RKO (cell line): ENCODE measurements at regions not wholly inside any gene's neighbourhood (a gene's known extent, or its start where the extent isn't known, plus 50 kb on each side); places are given as distances from the start of the nearest gene placed in this dataset.
"Not testable (repeated sequence)": the region's sequence is repeated elsewhere in the genome, so short reads cannot be mapped to it uniquely, and the experiment has no call there.

Source experiments
- DNase-seq: peaks from one replicate; pipeline ENCODE4 v3.0.0-alpha.2; 2016; ENCODE audit warnings: low spot score

GRCh38 chr20:10109641-10110040 is 74.9 kb downstream of the ANKEF1 start:
- DNase-seq: no peak

- DNase-seq: no peak
Observed at GRCh38 chr20:10110151-10110550, 75.4 kb downstream of the ANKEF1 start.

GRCh38 chr20:10111139-10111958 is 76.6 kb downstream of the ANKEF1 start:
- no peak for DNase-seq

- DNase-seq: no peak
Observed at GRCh38 chr20:10111959-10112250, 77.1 kb downstream of the ANKEF1 start.

DNA sequence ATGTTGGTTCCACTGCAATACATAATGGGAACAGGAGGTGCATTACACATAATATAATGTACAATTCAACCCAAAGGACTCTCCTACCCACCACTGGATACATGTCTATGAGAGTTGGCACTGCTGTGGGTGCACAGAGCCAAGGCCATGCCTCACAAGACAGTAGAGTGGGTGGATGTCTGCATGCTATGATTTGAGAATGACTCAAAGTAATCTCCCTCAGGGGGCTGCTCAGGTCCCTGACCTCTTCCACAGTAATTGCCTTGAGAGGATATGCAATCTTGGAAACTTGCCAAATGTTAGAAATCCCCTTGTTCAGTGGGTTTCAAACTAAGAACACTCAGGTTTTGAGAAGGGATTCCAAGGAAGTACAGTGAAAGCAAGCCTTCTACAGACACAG is 79.0 kb downstream of the ANKEF1 start:
- no peak for DNase-seq

- no peak for DNase-seq
Observed at GRCh38 chr20:10114598-10114997, 79.8 kb downstream of the ANKEF1 start.

GRCh38 chr20:10115021-10115420 is 80.2 kb downstream of the ANKEF1 start:
- DNase-seq: peak; percentile 51

- no peak for DNase-seq
Observed at GRCh38 chr20:10119336-10119735, 84.5 kb downstream of the ANKEF1 start.

DNA sequence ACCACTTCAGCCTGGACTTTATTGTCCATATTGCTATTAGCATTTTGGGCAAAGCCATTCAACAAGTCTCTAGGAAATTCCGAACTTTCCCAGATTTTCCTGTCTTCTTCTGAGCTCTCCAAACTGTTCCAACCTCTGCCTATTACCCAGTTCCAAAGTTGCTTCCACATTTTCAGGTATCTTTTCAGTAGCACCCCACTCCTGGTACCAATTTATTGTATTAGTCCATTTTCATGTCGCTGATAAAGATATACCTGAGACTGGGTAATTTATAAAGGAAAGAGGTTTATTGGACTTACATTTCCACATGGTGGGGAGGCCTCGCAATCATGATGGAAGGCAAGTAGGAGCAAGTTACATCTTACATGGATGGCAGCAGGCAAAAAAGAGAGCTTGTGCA is 90.1 kb downstream of the ANKEF1 start:
- not testable (repeated sequence) for DNase-seq

GRCh38 chr20:10125757-10126156 is 91.0 kb downstream of the ANKEF1 start:
- no peak for DNase-seq

GRCh38 chr20:10129749-10130148 is 88.9 kb upstream of the SNAP25 start:
- no peak for DNase-seq

DNA sequence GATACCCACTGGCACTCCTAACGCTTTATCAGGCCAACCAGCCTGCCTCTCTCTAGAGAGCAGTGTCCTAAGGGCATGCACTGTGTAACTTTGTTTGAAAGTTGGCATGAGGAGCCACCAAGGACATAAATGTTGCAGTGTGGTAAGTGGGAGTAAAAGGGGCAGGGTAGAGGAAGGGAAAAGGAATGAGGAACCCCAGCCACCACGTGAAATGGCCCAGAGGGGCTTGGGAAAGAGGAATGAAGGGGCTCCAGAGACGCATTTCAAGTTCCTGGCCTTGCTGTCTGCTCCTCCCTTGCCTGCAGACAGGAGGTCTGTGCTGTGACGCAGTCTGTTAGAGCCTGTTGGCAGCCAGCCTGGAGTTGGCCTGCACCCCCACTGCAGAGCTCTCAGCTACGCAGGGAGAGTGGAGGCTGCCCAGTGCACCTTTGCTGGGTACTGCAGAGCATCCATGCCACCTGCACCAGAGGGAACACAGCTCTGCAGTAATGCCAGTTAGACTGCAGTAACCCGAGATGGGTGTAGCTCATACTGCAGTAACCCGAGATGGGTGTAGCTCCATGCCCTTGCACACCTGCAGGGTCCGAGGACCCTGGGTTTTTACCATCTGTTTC is 86.8 kb upstream of the SNAP25 start:
- DNase-seq: no peak

- DNase-seq: no peak
Observed at GRCh38 chr20:10132387-10132786, 86.2 kb upstream of the SNAP25 start.

DNA sequence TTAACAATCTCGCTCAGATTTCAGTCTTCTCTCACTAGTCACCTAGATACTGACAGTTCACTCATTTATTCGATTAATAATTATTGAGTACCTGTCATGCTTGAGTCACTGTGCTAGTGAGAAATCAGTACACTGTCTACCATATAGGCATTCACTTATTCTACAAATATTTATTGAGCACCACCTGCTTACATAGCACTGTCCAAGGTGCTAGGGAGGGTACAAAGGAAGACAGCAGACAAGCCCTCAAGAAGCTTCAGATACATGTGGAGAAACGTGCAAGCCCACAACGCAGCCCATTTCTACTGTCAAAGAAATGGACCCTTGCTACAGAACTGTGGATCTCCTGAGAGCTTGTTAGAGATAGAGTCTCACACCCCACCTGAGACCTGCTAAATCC is 85.1 kb upstream of the SNAP25 start:
- DNase-seq: no peak

DNA sequence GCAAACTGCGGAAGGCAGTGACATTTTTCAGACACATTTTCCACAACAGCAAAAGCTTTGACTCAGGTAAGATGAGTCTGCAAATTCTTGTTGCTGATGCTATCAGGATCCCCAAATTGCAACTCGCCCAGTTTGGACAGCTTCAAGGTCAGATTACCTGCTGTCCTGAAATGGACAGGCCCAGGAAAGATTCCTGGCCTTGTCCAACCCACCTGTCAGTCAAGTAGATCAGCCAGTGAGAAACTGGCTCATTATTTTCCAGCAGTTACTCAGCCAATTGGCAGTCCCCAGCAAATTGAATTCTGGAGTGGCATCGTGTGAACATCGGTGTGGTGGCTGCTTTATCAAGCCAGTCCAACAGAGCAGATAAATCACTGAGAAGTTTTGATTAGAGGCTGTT is 84.5 kb upstream of the SNAP25 start:
- no peak for DNase-seq

GRCh38 chr20:10135438-10135837 is 83.2 kb upstream of the SNAP25 start:
- no peak for DNase-seq

DNA sequence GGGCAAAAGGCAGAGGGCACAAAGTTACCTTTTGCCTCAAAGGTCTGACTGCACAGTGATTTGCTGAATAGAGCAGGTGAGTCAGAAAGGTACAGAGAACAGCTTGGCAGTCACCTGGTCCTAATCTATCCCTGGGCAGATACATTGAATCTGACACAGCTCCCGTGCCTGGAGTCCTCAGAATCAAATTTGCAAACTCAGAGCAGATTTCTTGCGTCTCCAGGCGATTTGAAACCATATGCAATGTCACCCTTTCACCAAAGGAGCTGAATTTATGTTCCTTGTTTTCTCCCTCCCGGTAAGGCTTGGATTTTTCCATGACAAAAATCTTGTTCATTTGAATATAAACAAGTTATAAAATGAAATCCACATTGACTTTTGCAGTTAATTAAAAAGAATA is 81.6 kb upstream of the SNAP25 start:
- DNase-seq: no peak

GRCh38 chr20:10137533-10137932 is 81.1 kb upstream of the SNAP25 start:
- DNase-seq: no peak

DNA sequence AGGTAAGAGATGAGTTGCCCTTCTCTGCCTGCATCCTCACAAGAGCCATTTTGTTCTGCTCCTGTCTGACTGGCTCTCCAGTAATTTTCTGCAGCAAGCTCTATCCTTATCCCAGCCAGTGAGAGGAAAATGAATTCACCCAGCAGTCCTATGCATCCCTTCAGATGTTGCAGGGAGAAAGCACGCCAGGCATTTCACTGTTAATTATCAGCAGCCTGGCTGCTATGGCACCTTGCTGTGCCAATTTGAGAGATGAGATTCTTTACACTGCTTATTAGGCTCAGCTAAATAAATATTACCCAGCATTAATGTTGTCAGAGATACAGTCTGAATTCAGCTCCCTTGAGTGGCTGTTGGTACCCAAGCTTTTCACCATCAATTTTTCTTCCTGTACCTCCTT is 61.1 kb upstream of the SNAP25 start:
- DNase-seq: no peak

DNA sequence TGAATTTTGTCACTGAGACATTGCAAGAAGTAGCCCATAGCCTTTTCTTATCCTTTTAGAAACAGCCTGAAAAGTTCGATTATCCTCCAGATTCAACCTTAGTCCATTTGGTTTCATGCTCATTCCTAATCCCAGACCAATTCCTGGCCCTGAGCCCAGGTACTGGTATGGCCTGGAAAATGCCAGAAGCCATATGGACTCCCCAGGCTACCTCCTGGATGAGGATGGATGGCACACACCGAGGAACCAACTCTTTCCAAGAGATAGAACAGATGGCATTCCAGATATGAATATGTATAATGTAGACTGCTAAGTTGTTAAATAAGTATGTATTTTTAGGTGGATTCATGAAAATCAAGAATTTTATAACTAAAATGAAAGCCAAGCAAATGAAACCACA is 51.6 kb upstream of the SNAP25 start:
- DNase-seq: no peak

GRCh38 chr20:10167594-10167993 is 51.0 kb upstream of the SNAP25 start:
- no peak for DNase-seq
